SU-DHL-6 (cell line): ENCODE measurements at regions not wholly inside any gene's neighbourhood (a gene's known extent, or its start where the extent isn't known, plus 50 kb on each side); places are given as distances from the start of the nearest gene placed in this dataset.

Experiments used
- CTCF ChIP-seq: fragments of 200-600 bp; sonication (generic); IDR thresholded peaks from one replicate; pipeline ENCODE4 v1.5.1; 2017; ENCODE audit warnings: antibody characterized with exemption, mild to moderate bottlenecking, low read length, moderate library complexity; ENCODE audit not compliant: insufficient read depth, poor library complexity, severe bottlenecking
- EZH2phosphoT487 ChIP-seq: fragments of 200-600 bp; sonication (generic), shearing (Covaris generic); conservative IDR thresholded peaks from 2 replicates; pipeline ENCODE4 v1.6.1; 2018; ENCODE audit warnings: mild to moderate bottlenecking, antibody characterized with exemption, low read length, moderate library complexity, mixed read lengths

- TF ChIP-seq CTCF (no peak), EZH2phosphoT487 (no peak)
These were observed 123.9 kb downstream of the ZNF664 start for GRCh38 chr12:124096869-124097434.
